DOHH2 (cell line): ENCODE measurements at regions not wholly inside any gene's neighbourhood (a gene's known extent, or its start where the extent isn't known, plus 50 kb on each side); places are given as distances from the start of the nearest gene placed in this dataset.

ENCODE experiments used
- CTCF ChIP-seq: fragments of 200-600 bp; sonication (generic); IDR thresholded peaks from one replicate; pipeline ENCODE4 v1.5.1; 2014; ENCODE audit warnings: antibody characterized with exemption, mild to moderate bottlenecking, low read depth, low read length; ENCODE audit not compliant: poor library complexity, severe bottlenecking
- EZH2phosphoT487 ChIP-seq: fragments of 200-600 bp; sonication (generic); IDR thresholded peaks from 2 replicates; pipeline ENCODE4 v1.6.1; 2017; ENCODE audit warnings: borderline replicate concordance, mild to moderate bottlenecking, antibody characterized with exemption, low read length, moderate library complexity, mixed read lengths

DNA sequence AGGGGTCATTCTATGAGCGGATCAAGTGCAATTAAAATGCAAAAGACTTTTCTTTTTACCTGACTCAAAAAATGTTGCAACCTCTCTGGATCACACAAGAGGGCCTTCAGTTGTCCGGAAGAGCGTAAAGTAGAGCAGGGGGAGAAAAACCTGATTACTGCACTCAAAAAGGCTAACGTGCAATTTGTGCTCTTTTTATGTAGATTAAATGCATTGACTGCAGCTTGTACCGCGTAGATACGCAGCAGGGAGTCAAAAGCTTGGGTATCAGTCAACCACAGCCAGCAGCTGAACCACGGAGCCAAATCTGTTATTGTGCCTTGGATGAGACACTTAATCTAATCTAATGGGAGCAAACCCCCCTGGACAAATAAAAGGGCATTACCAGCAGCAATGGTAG lies 107.3 kb upstream of the RAI2 start:
- TF ChIP-seq CTCF: no peak
- TF ChIP-seq EZH2phosphoT487: no peak
